ENCODE measurements at regions not wholly inside any gene's neighbourhood (a gene's known extent, or its start where the extent isn't known, plus 50 kb on each side); places are given as distances from the start of the nearest gene placed in this dataset.

DNA sequence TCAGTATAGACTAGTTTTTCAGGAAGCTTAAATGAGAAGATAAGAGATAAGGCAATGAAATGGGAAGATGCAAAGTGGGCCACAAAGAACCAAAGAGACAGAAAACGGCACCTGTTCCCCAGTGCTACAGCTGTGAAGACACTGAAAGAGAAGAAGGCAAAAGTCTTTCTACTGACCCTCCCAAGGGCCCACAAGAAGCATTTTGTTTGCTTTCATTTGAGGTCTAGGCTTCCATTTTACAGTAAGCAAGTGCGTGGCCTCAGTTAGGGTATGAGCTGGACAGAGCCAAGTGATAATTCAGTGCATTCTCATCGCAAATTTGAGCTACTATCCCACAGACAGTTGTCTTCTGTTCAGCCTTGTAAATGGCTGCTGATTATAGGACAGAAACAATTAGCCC lies 53.4 kb upstream of the STK17B start:
- TF ChIP-seq GATA3 (IDR thresholded peaks at IDR 0.05; ENCODE audit: low read depth, low read length) (no peak), GATA2 (IDR thresholded peaks at IDR 0.05; ENCODE audit: low read depth, low read length) (no peak)

GRCh38 chr2:196225213-196225612 lies 53.8 kb upstream of the STK17B start:
- TF ChIP-seq GATA2 (IDR thresholded peaks at IDR 0.05; ENCODE audit: low read depth, low read length) (no peak), GATA3 (IDR thresholded peaks at IDR 0.05; ENCODE audit: low read depth, low read length) (no peak)

GRCh38 chr2:196226058-196226706 lies 54.8 kb upstream of the STK17B start:
- TF ChIP-seq GATA3 (IDR thresholded peaks at IDR 0.05; ENCODE audit: low read depth, low read length) (no peak), GATA2 (IDR thresholded peaks at IDR 0.05; ENCODE audit: low read depth, low read length) (no peak)

- TF ChIP-seq GATA3 (IDR thresholded peaks at IDR 0.05; ENCODE audit: low read depth, low read length) (no peak), GATA2 (IDR thresholded peaks at IDR 0.05; ENCODE audit: low read depth, low read length) (no peak)
Measured at GRCh38 chr2:196226707-196227065, 55.3 kb upstream of the STK17B start.

GRCh38 chr2:196229013-196229412 lies 57.6 kb upstream of the STK17B start:
- TF ChIP-seq GATA2 (IDR thresholded peaks at IDR 0.05; ENCODE audit: low read depth, low read length) (no peak), GATA3 (IDR thresholded peaks at IDR 0.05; ENCODE audit: low read depth, low read length) (no peak)

DNA sequence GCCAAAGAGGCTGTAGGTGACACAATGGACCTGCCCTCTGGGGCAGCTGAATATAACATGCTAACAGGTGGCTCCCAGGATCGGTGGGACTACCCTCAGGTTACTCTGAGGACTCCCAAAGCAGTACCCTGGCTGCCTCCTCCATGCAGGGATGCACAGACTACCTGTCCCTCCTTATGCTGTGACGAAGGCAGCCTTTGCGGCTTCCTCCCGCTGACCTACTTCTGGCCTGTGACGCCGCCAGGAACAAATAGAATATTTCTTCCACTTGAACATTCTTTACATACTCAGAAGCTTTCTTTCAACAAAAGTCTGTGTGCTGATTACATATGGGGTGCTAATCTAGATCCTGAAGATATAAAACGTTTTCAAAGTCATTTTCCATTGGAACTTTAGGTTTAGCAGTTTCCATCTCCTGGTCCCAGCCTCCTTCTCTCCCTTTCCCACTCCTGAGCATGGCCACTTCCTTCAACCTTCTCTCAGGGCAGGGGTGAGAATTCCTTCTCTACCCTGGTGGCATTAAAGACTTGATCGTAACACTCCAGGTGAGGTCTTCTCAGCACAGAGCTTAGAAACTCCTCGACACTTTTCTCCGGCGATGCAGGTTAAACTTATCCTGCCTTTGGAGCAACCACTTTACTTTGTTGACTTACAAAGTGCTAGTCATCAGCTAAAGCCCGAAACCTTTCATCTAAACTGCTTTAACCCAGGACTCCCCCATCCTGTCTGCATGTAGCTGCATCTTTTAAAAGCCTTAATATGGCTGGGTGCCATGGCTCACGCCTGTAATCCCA lies 58.9 kb upstream of the STK17B start:
- TF ChIP-seq GATA2 (IDR thresholded peaks at IDR 0.05; ENCODE audit: low read depth, low read length) (no peak), GATA3 (IDR thresholded peaks at IDR 0.05; ENCODE audit: low read depth, low read length) (no peak)

GRCh38 chr2:196233021-196233804 lies 61.8 kb upstream of the STK17B start:
- TF ChIP-seq GATA2 (IDR thresholded peaks at IDR 0.05; ENCODE audit: low read depth, low read length), result no peak
- no peak for TF ChIP-seq GATA3 (IDR thresholded peaks at IDR 0.05; ENCODE audit: low read depth, low read length)

GRCh38 chr2:196233805-196234475 lies 62.6 kb upstream of the STK17B start:
- TF ChIP-seq GATA2 (IDR thresholded peaks at IDR 0.05; ENCODE audit: low read depth, low read length), result no peak
- TF ChIP-seq GATA3 (IDR thresholded peaks at IDR 0.05; ENCODE audit: low read depth, low read length), result no peak

GRCh38 chr2:196234672-196235071 lies 63.3 kb upstream of the STK17B start:
- no peak for TF ChIP-seq GATA2 (IDR thresholded peaks at IDR 0.05; ENCODE audit: low read depth, low read length)
- no peak for TF ChIP-seq GATA3 (IDR thresholded peaks at IDR 0.05; ENCODE audit: low read depth, low read length)

- TF ChIP-seq GATA2 (IDR thresholded peaks at IDR 0.05; ENCODE audit: low read depth, low read length) (no peak), GATA3 (IDR thresholded peaks at IDR 0.05; ENCODE audit: low read depth, low read length) (no peak)
Measured at GRCh38 chr2:196238836-196239380, 67.5 kb upstream of the STK17B start.

- TF ChIP-seq GATA3 (IDR thresholded peaks at IDR 0.05; ENCODE audit: low read depth, low read length) (no peak), GATA2 (IDR thresholded peaks at IDR 0.05; ENCODE audit: low read depth, low read length) (no peak)
Measured at GRCh38 chr2:196239622-196240587, 68.5 kb upstream of the STK17B start.

- TF ChIP-seq GATA3 (IDR thresholded peaks at IDR 0.05; ENCODE audit: low read depth, low read length) (no peak), GATA2 (IDR thresholded peaks at IDR 0.05; ENCODE audit: low read depth, low read length) (no peak)
Measured at GRCh38 chr2:196241175-196241574, 69.8 kb upstream of the STK17B start.

Data from SH-SY5Y (cell line).